ENCODE measurements at regions not wholly inside any gene's neighbourhood (a gene's known extent, or its start where the extent isn't known, plus 50 kb on each side); places are given as distances from the start of the nearest gene placed in this dataset.

- H3K4me1 ChIP-seq (ENCODE audit: control insufficient read depth in 3 of 3, insufficient read depth in 2 of 3, low read depth in 1 of 3, low read length in 2 of 3), result no peaks in the 10 kb centered on the region
- H3K36me3 ChIP-seq (ENCODE audit: control insufficient read depth in 3 of 3, insufficient read depth in 2 of 3, low read depth in 1 of 3, low read length in 3 of 3), result no peaks in the 10 kb centered on the region
- DNase-seq (no peak), FAIRE-seq (no peak)
- H3K4me3 ChIP-seq (ENCODE audit: low read depth in 1 of 3, low read length in 3 of 3), result no peak overlapping the region
- 80 to 100% (median 98%) methylated on average over 2 of the region's 2 CpGs for WGBS, 3 donors
- H3K27ac ChIP-seq (ENCODE audit: low read depth in 1 of 3, low read length in 2 of 3), result no peak overlapping the region
- H3K27me3 ChIP-seq (ENCODE audit: control insufficient read depth in 3 of 3, insufficient read depth in 3 of 3, low read length in 3 of 3), result no peaks in the 10 kb centered on the region
- no peaks in the 10 kb centered on the region for H3K9me3 ChIP-seq (ENCODE audit: control insufficient read depth in 2 of 2, insufficient read depth in 1 of 2, low read depth in 1 of 2, low read length in 1 of 2)
Measured at GRCh38 chr5:98076501-98076900, 697.0 kb upstream of the RGMB start.

DNA sequence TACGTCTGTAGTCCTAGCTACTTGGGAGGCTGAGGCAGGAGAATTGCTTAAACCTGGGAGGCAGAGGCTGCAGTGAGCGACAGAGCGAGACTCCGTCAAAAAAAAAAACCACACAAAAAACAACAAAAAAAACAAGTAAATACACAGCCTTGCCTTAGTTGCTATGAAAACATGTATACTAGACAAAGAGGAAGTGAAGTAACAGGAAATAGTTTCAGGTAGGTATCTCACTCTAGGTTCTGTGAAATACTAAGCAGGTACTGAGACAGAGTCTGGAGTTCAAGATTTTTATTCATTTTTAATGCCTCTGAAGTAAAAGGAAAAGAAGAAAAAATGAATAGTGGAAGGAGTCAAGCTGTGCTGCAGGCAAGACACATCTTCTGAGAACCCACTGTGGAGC lies 687.9 kb upstream of the RGMB start:
- no peak overlapping the region for H3K4me3 ChIP-seq (ENCODE audit: low read depth in 1 of 3, low read length in 3 of 3)
- DNase-seq (no peak), FAIRE-seq (no peak)
- H3K27ac ChIP-seq (ENCODE audit: low read depth in 1 of 3, low read length in 2 of 3), result no peak overlapping the region
- WGBS, 3 donors, result 96 to 98% (median 98%) methylated on average over 4 of the region's 4 CpGs
- no peaks in the 10 kb centered on the region for H3K9me3 ChIP-seq (ENCODE audit: control insufficient read depth in 2 of 2, insufficient read depth in 1 of 2, low read depth in 1 of 2, low read length in 1 of 2)
- H3K27me3 ChIP-seq (ENCODE audit: control insufficient read depth in 3 of 3, insufficient read depth in 3 of 3, low read length in 3 of 3), result no peaks in the 10 kb centered on the region
- H3K4me1 ChIP-seq (ENCODE audit: control insufficient read depth in 3 of 3, insufficient read depth in 2 of 3, low read depth in 1 of 3, low read length in 2 of 3), result no peaks in the 10 kb centered on the region
- no peaks in the 10 kb centered on the region for H3K36me3 ChIP-seq (ENCODE audit: control insufficient read depth in 3 of 3, insufficient read depth in 2 of 3, low read depth in 1 of 3, low read length in 3 of 3)

DNA sequence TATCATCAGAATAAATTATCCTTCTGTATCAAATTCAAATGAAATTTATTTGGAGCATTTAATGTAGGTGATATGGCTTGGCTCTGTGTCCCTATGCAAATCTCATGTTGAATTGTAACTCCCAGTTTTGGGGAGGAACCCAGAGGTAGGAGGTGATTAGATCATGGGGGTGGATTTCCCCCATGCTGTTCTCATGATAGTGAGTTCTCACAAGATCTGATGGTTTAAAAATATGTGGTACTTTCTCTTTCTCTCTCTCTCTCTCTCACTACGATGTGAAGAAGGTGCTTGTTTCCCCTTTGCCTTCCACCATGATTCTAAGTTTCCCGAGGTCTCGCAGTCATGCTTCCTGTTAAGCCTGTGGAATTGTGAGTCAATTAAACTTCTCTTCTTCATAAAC lies 678.4 kb upstream of the RGMB start:
- no peaks in the 10 kb centered on the region for H3K4me1 ChIP-seq (ENCODE audit: control insufficient read depth in 3 of 3, insufficient read depth in 2 of 3, low read depth in 1 of 3, low read length in 2 of 3)
- no peak for FAIRE-seq
- WGBS, 3 donors, result 62 to 74% (median 66%) methylated on average over 3 of the region's 3 CpGs

GRCh38 chr5:98096155-98096554 lies 677.3 kb upstream of the RGMB start:
- DNase-seq (no peak), FAIRE-seq (no peak)
- Histone ChIP-seq H3K4me3 (ENCODE audit: low read depth in 1 of 3, low read length in 3 of 3) (no peak overlapping the region), H3K4me1 (ENCODE audit: control insufficient read depth in 3 of 3, insufficient read depth in 2 of 3, low read depth in 1 of 3, low read length in 2 of 3) (no peaks in the 10 kb centered on the region), H3K36me3 (ENCODE audit: control insufficient read depth in 3 of 3, insufficient read depth in 2 of 3, low read depth in 1 of 3, low read length in 3 of 3) (no peaks in the 10 kb centered on the region), H3K9me3 (ENCODE audit: control insufficient read depth in 2 of 2, insufficient read depth in 1 of 2, low read depth in 1 of 2, low read length in 1 of 2) (no peaks in the 10 kb centered on the region), H3K27me3 (ENCODE audit: control insufficient read depth in 3 of 3, insufficient read depth in 3 of 3, low read length in 3 of 3) (no peaks in the 10 kb centered on the region), H3K27ac (ENCODE audit: low read depth in 1 of 3, low read length in 2 of 3) (no peak overlapping the region)
- 62 to 86% (median 76%) methylated on average over 1 of the region's 1 CpG for WGBS, 3 donors

More for the DNA sequence above, 678.4 kb upstream of the RGMB start:
- Histone ChIP-seq H3K9me3 (ENCODE audit: control insufficient read depth in 2 of 2, insufficient read depth in 1 of 2, low read depth in 1 of 2, low read length in 1 of 2) (no peaks in the 10 kb centered on the region), H3K36me3 (ENCODE audit: control insufficient read depth in 3 of 3, insufficient read depth in 2 of 3, low read depth in 1 of 3, low read length in 3 of 3) (no peaks in the 10 kb centered on the region), H3K4me3 (ENCODE audit: low read depth in 1 of 3, low read length in 3 of 3) (no peak overlapping the region), H3K27me3 (ENCODE audit: control insufficient read depth in 3 of 3, insufficient read depth in 3 of 3, low read length in 3 of 3) (no peaks in the 10 kb centered on the region), H3K27ac (ENCODE audit: low read depth in 1 of 3, low read length in 2 of 3) (no peak overlapping the region)
- DNase-seq, result no peak

DNA sequence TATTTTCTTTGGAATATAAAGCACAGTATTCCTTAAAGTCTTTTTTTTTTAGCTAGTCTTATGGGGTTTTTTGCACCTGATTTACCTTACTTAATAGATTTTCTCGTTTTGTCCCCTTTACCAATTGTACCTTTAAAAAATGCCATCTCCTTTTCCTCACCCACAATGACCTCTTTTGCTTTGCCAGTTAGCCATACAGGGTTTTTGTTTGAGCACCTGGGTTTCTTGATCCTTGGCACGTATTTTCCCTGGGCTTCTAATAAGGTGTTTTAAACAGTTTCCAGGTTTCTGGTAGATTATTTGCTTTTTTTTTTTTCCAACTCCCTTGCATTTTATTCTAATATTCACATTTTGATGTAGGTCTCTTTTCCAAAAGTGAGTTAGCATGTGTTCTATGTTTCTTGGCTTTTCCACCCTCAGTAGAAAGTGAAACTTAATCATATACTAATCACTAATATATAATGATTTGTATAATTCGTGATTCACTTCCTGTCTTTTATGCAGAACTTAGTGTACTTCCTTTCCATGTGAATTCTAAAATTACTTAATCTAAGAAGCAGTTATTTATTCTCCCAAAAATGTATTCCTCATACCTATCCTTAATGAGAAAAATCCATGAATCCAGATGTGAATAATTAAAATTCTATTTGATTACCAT lies 673.9 kb upstream of the RGMB start:
- Histone ChIP-seq H3K4me3 (ENCODE audit: low read depth in 1 of 3, low read length in 3 of 3) (no peak overlapping the region), H3K36me3 (ENCODE audit: control insufficient read depth in 3 of 3, insufficient read depth in 2 of 3, low read depth in 1 of 3, low read length in 3 of 3) (no peaks in the 10 kb centered on the region), H3K9me3 (ENCODE audit: control insufficient read depth in 2 of 2, insufficient read depth in 1 of 2, low read depth in 1 of 2, low read length in 1 of 2) (no peaks in the 10 kb centered on the region), H3K27me3 (ENCODE audit: control insufficient read depth in 3 of 3, insufficient read depth in 3 of 3, low read length in 3 of 3) (no peaks in the 10 kb centered on the region), H3K27ac (ENCODE audit: low read depth in 1 of 3, low read length in 2 of 3) (no peak overlapping the region), H3K4me1 (ENCODE audit: control insufficient read depth in 3 of 3, insufficient read depth in 2 of 3, low read depth in 1 of 3, low read length in 2 of 3) (no peaks in the 10 kb centered on the region)
- WGBS, 3 donors, result 35 to 60% (median 36%) methylated on average over 3 of the region's 3 CpGs
- DNase-seq (peak in 1 of 2 donors; percentile 5), FAIRE-seq (no peak)

DNA sequence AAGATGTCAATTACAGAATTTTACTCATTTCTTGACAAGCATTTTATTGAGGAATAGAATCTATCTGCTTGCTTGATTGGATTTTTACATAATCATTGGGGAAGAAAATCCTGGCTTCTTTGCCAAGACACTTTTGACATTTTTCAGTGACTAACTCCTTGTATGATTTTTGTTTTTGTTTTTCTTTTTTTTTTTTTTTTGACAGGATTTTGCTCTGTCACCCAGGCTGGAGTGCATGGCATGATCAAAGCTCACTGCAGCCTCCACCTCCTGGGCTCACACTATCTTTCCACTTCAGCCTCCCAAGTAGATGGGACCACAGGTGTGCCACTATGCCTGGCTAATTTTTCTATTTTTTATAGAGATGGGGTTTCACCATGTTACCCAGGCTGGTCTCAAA lies 672.3 kb upstream of the RGMB start:
- no peak for FAIRE-seq
- H3K27ac ChIP-seq (ENCODE audit: low read depth in 1 of 3, low read length in 2 of 3), result no peak overlapping the region
- H3K27me3 ChIP-seq (ENCODE audit: control insufficient read depth in 3 of 3, insufficient read depth in 3 of 3, low read length in 3 of 3), result no peaks in the 10 kb centered on the region
- no peak for DNase-seq
- no peaks in the 10 kb centered on the region for H3K9me3 ChIP-seq (ENCODE audit: control insufficient read depth in 2 of 2, insufficient read depth in 1 of 2, low read depth in 1 of 2, low read length in 1 of 2)
- H3K36me3 ChIP-seq (ENCODE audit: control insufficient read depth in 3 of 3, insufficient read depth in 2 of 3, low read depth in 1 of 3, low read length in 3 of 3), result no peaks in the 10 kb centered on the region
- no peak overlapping the region for H3K4me3 ChIP-seq (ENCODE audit: low read depth in 1 of 3, low read length in 3 of 3)
- no peaks in the 10 kb centered on the region for H3K4me1 ChIP-seq (ENCODE audit: control insufficient read depth in 3 of 3, insufficient read depth in 2 of 3, low read depth in 1 of 3, low read length in 2 of 3)

- DNase-seq, result no peak
- Histone ChIP-seq H3K27ac (ENCODE audit: low read depth in 1 of 3, low read length in 2 of 3) (no peak overlapping the region), H3K36me3 (ENCODE audit: control insufficient read depth in 3 of 3, insufficient read depth in 2 of 3, low read depth in 1 of 3, low read length in 3 of 3) (no peaks in the 10 kb centered on the region), H3K9me3 (ENCODE audit: control insufficient read depth in 2 of 2, insufficient read depth in 1 of 2, low read depth in 1 of 2, low read length in 1 of 2) (no peaks in the 10 kb centered on the region), H3K4me3 (ENCODE audit: low read depth in 1 of 3, low read length in 3 of 3) (no peak overlapping the region), H3K27me3 (ENCODE audit: control insufficient read depth in 3 of 3, insufficient read depth in 3 of 3, low read length in 3 of 3) (no peaks in the 10 kb centered on the region), H3K4me1 (ENCODE audit: control insufficient read depth in 3 of 3, insufficient read depth in 2 of 3, low read depth in 1 of 3, low read length in 2 of 3) (no peaks in the 10 kb centered on the region)
- WGBS, 3 donors, result 40 to 62% (median 59%) methylated on average over 3 of the region's 3 CpGs
- no peak for FAIRE-seq
Measured at GRCh38 chr5:98102936-98103335, 670.5 kb upstream of the RGMB start.

DNA sequence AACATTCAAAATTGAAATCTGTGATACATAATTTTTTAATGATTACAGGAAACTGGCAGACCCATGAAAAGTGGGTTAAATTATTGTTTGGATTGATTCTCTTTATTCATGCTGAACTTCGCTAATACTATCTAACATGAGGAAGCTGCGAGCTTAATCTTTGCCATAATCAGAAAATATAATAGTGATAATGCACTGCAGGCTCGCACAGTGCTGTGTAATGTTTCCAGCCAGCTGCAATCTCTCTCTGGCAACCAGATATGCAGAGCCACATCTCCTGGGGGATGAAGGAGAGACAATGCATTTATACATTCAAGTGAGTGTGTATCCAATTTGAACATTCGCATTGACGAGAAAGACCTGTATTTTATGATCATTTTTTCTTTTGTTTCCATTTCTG lies 669.7 kb upstream of the RGMB start:
- no peak overlapping the region for H3K27ac ChIP-seq (ENCODE audit: low read depth in 1 of 3, low read length in 2 of 3)
- H3K27me3 ChIP-seq (ENCODE audit: control insufficient read depth in 3 of 3, insufficient read depth in 3 of 3, low read length in 3 of 3), result no peaks in the 10 kb centered on the region
- H3K4me3 ChIP-seq (ENCODE audit: low read depth in 1 of 3, low read length in 3 of 3), result no peak overlapping the region
- FAIRE-seq (no peak), DNase-seq (no peak)
- no peaks in the 10 kb centered on the region for H3K9me3 ChIP-seq (ENCODE audit: control insufficient read depth in 2 of 2, insufficient read depth in 1 of 2, low read depth in 1 of 2, low read length in 1 of 2)
- WGBS, 3 donors, result 78 to 84% (median 80%) methylated on average over 5 of the region's 5 CpGs
- no peaks in the 10 kb centered on the region for H3K36me3 ChIP-seq (ENCODE audit: control insufficient read depth in 3 of 3, insufficient read depth in 2 of 3, low read depth in 1 of 3, low read length in 3 of 3)
- no peaks in the 10 kb centered on the region for H3K4me1 ChIP-seq (ENCODE audit: control insufficient read depth in 3 of 3, insufficient read depth in 2 of 3, low read depth in 1 of 3, low read length in 2 of 3)

GRCh38 chr5:98104454-98105188 lies 668.8 kb upstream of the RGMB start:
- WGBS, 3 donors, result 71 to 76% (median 75%) methylated on average over 3 of the region's 3 CpGs
- DNase-seq (no peak), FAIRE-seq (no peak)

More at GRCh38 chr5:98104454-98105188, 668.8 kb upstream of the RGMB start:
- Histone ChIP-seq H3K9me3 (ENCODE audit: control insufficient read depth in 2 of 2, insufficient read depth in 1 of 2, low read depth in 1 of 2, low read length in 1 of 2) (no peaks in the 10 kb centered on the region), H3K36me3 (ENCODE audit: control insufficient read depth in 3 of 3, insufficient read depth in 2 of 3, low read depth in 1 of 3, low read length in 3 of 3) (no peaks in the 10 kb centered on the region), H3K27ac (ENCODE audit: low read depth in 1 of 3, low read length in 2 of 3) (no peak overlapping the region), H3K27me3 (ENCODE audit: control insufficient read depth in 3 of 3, insufficient read depth in 3 of 3, low read length in 3 of 3) (no peaks in the 10 kb centered on the region), H3K4me1 (ENCODE audit: control insufficient read depth in 3 of 3, insufficient read depth in 2 of 3, low read depth in 1 of 3, low read length in 2 of 3) (no peaks in the 10 kb centered on the region), H3K4me3 (ENCODE audit: low read depth in 1 of 3, low read length in 3 of 3) (no peak overlapping the region)
